ENCODE measurements at regions not wholly inside any gene's neighbourhood (a gene's known extent, or its start where the extent isn't known, plus 50 kb on each side); places are given as distances from the start of the nearest gene placed in this dataset.

DNA sequence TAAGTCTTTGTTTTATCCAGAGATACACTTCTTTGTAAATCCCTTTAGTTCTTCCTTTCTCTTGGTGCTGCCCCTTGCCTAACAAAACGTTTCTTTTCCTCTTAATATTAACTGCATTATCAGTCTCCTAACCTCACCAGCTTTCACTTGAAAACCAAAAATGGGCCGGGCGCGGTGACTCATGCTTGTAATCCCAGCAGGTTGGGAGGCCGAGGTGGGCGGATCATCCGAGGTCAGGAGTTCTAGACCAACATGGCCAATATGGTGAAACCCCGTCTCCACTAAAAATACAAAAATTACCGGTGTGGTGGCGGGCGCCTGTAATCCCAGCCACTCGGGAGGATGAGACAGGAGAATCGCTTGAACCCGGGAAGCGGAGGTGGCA, 329.8 kb upstream of the MIR17HG start:
- H3K27me3 ChIP-seq (ENCODE audit: low read depth), result no peaks in the 10 kb centered on the region
- no peak overlapping the region for H3K27ac ChIP-seq
- intact Hi-C loops (cut with DNase I), result no loop called here
- ATAC-seq, result no peak
- DNase-seq, result no peak
- H3K4me3 ChIP-seq, result no peak overlapping the region
- no peaks in the 10 kb centered on the region for H3K36me3 ChIP-seq
- no peaks in the 10 kb centered on the region for H3K4me1 ChIP-seq
- TF ChIP-seq, protein P1, sequence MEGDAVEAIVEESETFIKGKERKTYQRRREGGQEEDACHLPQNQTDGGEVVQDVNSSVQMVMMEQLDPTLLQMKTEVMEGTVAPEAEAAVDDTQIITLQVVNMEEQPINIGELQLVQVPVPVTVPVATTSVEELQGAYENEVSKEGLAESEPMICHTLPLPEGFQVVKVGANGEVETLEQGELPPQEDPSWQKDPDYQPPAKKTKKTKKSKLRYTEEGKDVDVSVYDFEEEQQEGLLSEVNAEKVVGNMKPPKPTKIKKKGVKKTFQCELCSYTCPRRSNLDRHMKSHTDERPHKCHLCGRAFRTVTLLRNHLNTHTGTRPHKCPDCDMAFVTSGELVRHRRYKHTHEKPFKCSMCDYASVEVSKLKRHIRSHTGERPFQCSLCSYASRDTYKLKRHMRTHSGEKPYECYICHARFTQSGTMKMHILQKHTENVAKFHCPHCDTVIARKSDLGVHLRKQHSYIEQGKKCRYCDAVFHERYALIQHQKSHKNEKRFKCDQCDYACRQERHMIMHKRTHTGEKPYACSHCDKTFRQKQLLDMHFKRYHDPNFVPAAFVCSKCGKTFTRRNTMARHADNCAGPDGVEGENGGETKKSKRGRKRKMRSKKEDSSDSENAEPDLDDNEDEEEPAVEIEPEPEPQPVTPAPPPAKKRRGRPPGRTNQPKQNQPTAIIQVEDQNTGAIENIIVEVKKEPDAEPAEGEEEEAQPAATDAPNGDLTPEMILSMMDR (IDR thresholded peaks at IDR 0.05), result no peak
- H3K9me3 ChIP-seq, result no peaks in the 10 kb centered on the region

DNA sequence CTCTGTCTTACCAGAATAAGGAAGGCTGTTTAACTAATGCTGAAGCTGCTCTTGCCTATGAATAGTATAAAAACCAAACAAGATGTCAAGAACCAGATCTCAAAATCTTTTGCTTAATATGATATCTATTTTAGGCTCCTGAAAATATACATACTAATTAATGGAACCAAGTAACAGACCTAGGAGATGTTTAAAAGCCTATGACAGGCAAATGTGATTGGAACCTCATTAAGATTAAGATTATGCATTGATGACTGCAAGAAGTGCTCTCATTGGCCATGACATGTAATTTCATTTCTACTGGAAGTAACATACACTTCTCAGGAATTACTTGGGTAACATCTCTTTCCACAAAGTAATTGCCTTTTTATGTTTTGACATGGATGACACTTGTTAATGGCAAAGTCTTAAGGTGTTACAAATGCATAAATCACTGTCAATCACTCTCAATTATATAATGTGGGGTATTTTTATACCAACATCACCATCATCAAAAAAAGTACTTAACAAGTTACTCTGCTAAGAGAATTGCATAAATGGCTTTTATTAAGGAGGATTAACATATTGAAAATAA, 326.9 kb upstream of the MIR17HG start:
- Histone ChIP-seq H3K9me3 (no peaks in the 10 kb centered on the region), H3K4me3 (no peak overlapping the region), H3K4me1 (no peaks in the 10 kb centered on the region), H3K27me3 (ENCODE audit: low read depth) (no peaks in the 10 kb centered on the region), H3K27ac (no peak overlapping the region), H3K36me3 (no peaks in the 10 kb centered on the region)
- intact Hi-C loops (cut with DNase I), result no loop called here
- TF ChIP-seq, protein P1 (IDR thresholded peaks at IDR 0.05), result no peak
- ATAC-seq (no peak), DNase-seq (no peak)

DNA sequence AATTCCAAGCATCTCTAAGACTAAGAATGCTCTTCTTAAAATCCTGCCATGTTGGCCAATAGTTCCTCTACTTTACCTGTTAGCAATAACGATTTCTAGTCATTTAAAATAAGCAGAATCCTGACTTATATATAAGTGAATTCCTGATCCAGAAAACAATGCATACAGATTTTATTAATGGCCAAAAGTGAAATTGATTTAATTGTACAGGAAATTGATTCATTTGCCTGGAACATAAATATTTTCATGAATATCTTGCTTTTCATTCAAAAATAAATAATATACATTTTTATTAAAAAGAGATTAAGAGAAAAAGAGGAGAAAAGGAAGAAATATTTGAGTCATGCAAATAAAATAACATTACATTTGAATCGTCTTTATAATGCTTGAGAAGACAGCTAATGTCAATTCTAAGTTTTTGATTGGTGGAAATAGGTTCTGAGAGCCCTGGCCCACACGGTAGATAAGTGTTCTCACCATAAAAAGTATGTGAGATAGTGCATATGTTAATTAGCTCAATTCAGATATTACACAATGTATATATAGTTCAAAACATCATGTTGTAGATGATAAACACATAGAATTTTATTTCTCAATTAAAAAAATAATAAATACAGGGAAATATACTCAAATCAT, 323.2 kb upstream of the MIR17HG start:
- Histone ChIP-seq H3K36me3 (no peaks in the 10 kb centered on the region), H3K27me3 (ENCODE audit: low read depth) (no peaks in the 10 kb centered on the region), H3K4me3 (no peak overlapping the region), H3K27ac (no peak overlapping the region), H3K4me1 (no peaks in the 10 kb centered on the region), H3K9me3 (no peaks in the 10 kb centered on the region)
- ATAC-seq, result no peak
- intact Hi-C loops (cut with DNase I), result no loop called here
- TF ChIP-seq, protein P1 (IDR thresholded peaks at IDR 0.05), result no peak
- DNase-seq, result no peak

DNA sequence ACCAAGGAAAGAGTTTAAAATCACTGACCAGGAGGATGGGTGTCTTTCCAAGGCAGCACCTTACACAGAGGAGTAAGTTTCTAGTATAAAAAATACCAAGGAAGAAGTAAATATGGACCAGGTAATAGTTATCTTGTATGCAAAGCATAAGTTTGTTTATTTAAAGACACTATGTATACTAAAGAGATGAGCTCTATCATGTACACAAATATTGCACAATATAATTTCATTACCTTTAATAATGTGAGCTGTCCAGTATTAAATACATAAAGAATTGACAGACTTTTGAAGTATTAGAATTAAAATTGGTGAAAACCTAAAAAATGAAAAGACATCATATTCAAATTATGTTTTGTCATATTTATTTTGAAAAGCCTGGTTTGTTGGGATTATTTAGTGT, 322.0 kb upstream of the MIR17HG start:
- H3K9me3 ChIP-seq, result no peaks in the 10 kb centered on the region
- no peaks in the 10 kb centered on the region for H3K4me1 ChIP-seq
- DNase-seq, result no peak
- ATAC-seq, result no peak
- TF ChIP-seq, protein P1 (IDR thresholded peaks at IDR 0.05), result no peak
- no peaks in the 10 kb centered on the region for H3K36me3 ChIP-seq
- H3K27ac ChIP-seq, result no peak overlapping the region
- intact Hi-C loops (cut with DNase I), result no loop called here
- no peak overlapping the region for H3K4me3 ChIP-seq
- no peaks in the 10 kb centered on the region for H3K27me3 ChIP-seq (ENCODE audit: low read depth)

DNA sequence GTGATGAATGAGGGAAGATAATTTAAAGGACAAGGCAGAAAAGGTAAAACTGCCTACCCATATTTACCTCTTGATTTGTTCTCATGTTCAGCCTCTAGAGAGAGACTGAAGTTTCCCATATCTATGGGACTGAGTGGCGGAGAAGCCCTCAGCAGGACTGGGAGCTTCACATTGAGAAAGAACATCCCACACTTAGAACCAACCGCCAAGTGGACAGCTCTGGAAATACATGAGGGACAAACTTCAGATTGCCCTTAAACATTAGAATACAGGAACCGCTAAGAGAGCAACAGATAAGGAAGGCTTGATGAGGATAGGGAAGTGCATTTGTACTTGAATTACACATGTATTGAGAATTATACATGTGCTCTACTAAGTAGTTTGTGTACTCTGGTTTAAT, 316.0 kb upstream of the MIR17HG start:
- DNase-seq, result no peak
- no peaks in the 10 kb centered on the region for H3K27me3 ChIP-seq (ENCODE audit: low read depth)
- intact Hi-C loops (cut with DNase I), result no loop called here

More for the DNA sequence above, 316.0 kb upstream of the MIR17HG start:
- TF ChIP-seq, protein P1 (IDR thresholded peaks at IDR 0.05), result no peak
- no peaks in the 10 kb centered on the region for H3K36me3 ChIP-seq
- H3K4me3 ChIP-seq, result no peak overlapping the region
- H3K4me1 ChIP-seq, result no peaks in the 10 kb centered on the region
- H3K27ac ChIP-seq, result no peak overlapping the region
- no peak for ATAC-seq
- no peaks in the 10 kb centered on the region for H3K9me3 ChIP-seq

Measured in lower lobe of right lung (tissue), 2 donors.